Kidney (tissue), 10 donors: ENCODE measurements at regions not wholly inside any gene's neighbourhood (a gene's known extent, or its start where the extent isn't known, plus 50 kb on each side); places are given as distances from the start of the nearest gene placed in this dataset.
"Not testable (repeated sequence)": the region's sequence is repeated elsewhere in the genome, so short reads cannot be mapped to it uniquely, and the experiment has no call there.

Experiments used
- DNase-seq, 5 donors: peaks; one replicate each; pipeline ENCODE4 v3.0.0-alpha.2; 2013 to 2020
- FAIRE-seq: peaks from 2 replicates; lab custom pipeline; 2012; peaks lifted over from hg19 to GRCh38; lab: Jason Lieb, UNC
- H3K27ac ChIP-seq, 2 donors: one replicate each; pipeline ENCODE4 v1.7.0; 2013; ENCODE audit warnings: low read depth in 2 of 2, low read length in 2 of 2, inconsistent platforms in 1 of 2
- H3K27me3 ChIP-seq: one replicate; pipeline ENCODE4 v1.7.1; 2013; ENCODE audit warnings: low read length, inconsistent platforms; ENCODE audit not compliant: control insufficient read depth, insufficient read depth
- H3K36me3 ChIP-seq, 3 donors: one replicate each; pipeline versions ENCODE4 v1.7.0 to v1.7.1; 2013; ENCODE audit warnings: low read length in 3 of 3, control low read depth in 1 of 3, inconsistent platforms in 1 of 3; ENCODE audit not compliant: insufficient read depth in 3 of 3, control insufficient read depth in 2 of 3
- H3K4me1 ChIP-seq, 3 donors: one replicate each; pipeline versions ENCODE4 v1.7.0 to v1.7.1; 2013; ENCODE audit warnings: low read length in 3 of 3, inconsistent platforms in 1 of 3, low read depth in 1 of 3; ENCODE audit not compliant: control insufficient read depth in 2 of 3, insufficient read depth in 2 of 3
- H3K4me3 ChIP-seq, 3 donors: one replicate each; pipeline versions ENCODE4 v1.7.0 to v1.8.1; 2013; ENCODE audit warnings: low read length in 3 of 3, control low read depth in 1 of 3, inconsistent platforms in 1 of 3
- H3K9ac ChIP-seq, 3 donors: one replicate each; pipeline versions ENCODE4 v1.7.0 to v1.7.1; 2013; ENCODE audit warnings: low read length in 3 of 3, control low read depth in 1 of 3, inconsistent platforms in 1 of 3
- H3K9me3 ChIP-seq, 3 donors: one replicate each; pipeline versions ENCODE4 v1.7.0 to v1.7.1; 2013; ENCODE audit warnings: low read length in 3 of 3, control low read depth in 1 of 3, inconsistent platforms in 1 of 3; ENCODE audit not compliant: control insufficient read depth in 2 of 3, insufficient read depth in 1 of 3
- intact Hi-C: fragments of 100-400 bp; cut with DNase I; formaldehyde crosslinking; loops from one replicate; pipeline ENCODE4 v1.11.1; 2022
- donor health status: control.
- donor health status: control.
- donor health status: DM: yes; HTN: yes; CAD: no.
- donor health status: Normal renal cell carcinoma (clear cell type).

DNA sequence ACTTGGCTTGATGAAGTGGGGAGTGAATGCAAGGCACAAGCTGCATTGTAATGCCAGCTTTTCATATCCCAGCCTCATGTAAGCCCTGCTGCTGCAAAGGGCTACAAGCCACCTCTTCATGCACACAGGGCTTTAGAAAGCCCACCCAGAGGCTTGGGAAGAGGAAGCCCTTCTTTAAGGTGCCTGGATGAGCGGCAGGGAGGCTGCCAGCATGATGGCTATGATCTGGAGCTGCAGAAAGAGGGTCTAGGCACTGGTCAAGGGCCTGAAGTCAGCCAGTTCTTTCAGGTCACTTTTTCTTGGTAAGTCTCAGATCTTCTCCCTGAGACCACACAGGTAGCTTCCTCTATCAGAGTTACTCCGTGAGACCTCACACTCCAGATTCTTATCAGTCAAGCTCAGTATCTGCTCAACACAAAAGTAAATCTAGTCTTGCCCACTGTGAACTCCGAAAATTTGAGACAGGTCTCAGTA lies 113.3 kb upstream of the SEC22B start:
- H3K9me3 ChIP-seq, DNase-seq, H3K36me3 ChIP-seq, H3K27ac ChIP-seq, H3K9ac ChIP-seq, H3K4me3 ChIP-seq, FAIRE-seq, H3K27me3 ChIP-seq, H3K4me1 ChIP-seq, intact Hi-C loops: not testable (repeated sequence)

DNA sequence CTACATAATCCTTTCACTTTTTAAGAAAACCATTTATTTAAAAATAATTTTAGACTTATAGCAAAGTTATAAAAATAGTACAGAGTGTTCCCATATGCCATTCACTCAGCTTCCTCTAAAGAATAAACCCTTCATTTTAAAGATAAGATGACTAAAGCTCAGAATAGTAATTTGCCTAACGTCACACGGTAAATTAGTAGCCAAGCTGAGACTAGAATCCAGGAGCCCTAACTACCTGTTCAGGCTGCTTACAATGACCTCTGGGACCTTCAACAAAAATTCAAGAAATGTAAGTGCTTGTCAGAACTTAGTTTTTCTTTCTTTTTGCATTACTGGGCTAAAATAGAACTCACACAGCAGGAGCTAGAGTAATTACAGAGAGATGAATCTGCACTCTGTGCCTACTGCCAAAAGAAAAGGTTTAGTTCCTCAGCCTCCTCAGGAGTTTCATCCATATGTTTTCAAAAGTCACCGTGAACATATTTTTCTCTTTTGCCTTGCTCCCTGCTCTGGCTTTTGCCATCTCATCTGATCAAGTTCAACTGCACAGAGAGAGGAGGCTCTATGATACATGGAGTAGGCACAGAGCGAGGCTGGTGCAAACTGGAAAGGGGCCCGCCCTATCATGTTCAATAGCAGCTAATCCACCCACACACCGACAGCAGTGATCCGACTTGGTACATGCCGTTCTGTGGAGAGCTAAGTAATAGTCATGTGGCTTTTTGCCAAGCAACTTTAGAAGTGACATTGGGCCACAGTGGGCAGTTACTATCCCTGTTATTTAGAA lies 112.7 kb upstream of the SEC22B start:
- FAIRE-seq, H3K9me3 ChIP-seq: not testable (repeated sequence)

DNA sequence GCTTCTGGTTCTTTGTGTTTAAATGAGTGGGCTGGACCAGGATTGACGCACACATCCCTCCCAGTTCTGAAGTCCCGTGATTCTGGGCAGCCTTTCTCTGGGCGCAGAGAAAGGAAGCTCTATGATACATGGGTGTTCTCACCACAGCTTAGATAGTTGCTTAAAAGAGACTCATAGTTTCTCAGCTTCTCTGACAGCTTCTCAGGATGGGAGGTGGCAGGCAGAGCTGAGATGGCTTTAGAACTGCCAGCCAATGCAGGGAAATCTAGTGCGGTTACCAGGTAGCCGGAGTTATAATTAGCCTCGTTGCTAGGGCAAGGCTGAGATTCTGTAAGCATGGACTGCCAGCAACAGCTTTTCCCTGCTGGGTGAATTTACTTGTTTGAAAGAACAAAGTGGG lies 111.8 kb upstream of the SEC22B start:
- DNase-seq, H3K4me3 ChIP-seq, intact Hi-C loops, H3K27me3 ChIP-seq, H3K27ac ChIP-seq, H3K9ac ChIP-seq, FAIRE-seq, H3K4me1 ChIP-seq, H3K36me3 ChIP-seq, H3K9me3 ChIP-seq: not testable (repeated sequence)

More for the DNA sequence above, 112.7 kb upstream of the SEC22B start:
- H3K4me3 ChIP-seq, H3K36me3 ChIP-seq, DNase-seq, intact Hi-C loops, H3K27ac ChIP-seq, H3K9ac ChIP-seq, H3K27me3 ChIP-seq, H3K4me1 ChIP-seq: not testable (repeated sequence)

DNA sequence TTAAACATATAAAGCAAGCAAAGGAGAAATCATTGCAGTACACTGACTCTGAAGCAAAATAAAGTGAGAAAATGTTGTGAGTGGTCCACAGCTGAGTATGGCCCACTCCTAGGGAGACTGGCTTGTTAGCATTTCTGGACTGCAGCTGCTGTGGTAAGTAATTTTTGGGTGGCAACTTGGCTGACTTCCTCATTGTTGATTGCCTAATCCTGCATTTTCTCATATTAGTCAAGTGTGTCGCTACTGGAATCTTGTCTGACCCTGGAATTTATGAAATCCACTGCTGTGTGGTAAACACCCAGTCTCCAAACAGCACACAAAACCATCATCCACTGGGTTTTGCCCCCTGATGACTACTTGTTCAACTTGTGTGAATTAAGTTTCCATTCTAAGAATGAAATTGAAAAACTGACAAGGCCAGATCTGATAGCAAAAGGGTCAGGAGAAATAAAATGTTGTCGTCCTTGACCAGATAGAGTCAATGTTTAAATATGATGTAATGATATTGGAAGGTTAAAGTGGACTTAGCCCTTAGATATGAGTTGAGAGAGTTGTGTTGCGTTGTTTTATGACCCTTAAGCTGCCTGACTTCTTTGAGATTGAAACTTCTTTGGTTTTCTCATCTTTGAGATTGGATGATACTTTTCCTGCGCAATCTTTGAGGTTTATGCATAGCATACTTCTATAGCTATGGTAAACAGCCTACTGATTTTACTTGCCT lies 106.6 kb upstream of the SEC22B start:
- DNase-seq, intact Hi-C loops, H3K9me3 ChIP-seq, H3K4me1 ChIP-seq, H3K27ac ChIP-seq, H3K27me3 ChIP-seq, H3K9ac ChIP-seq, FAIRE-seq, H3K4me3 ChIP-seq, H3K36me3 ChIP-seq: not testable (repeated sequence)

DNA sequence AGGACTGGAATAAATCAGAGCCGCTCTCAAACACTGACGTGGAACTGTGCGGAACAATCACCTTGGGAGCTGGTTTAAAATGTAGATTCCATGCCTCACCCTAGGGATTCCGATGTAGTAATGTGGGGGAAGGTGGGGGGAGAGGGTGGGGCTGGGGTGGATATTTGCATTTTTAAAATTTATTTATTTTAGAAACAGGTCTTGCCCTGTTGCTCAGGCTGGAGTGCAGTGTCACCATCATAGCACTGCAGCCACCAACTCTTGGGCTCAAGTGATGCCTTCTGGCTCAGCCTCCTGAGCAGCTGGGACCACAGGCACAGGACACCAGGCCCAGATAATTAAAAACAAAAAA lies 101.9 kb upstream of the SEC22B start:
- DNase-seq, H3K36me3 ChIP-seq, FAIRE-seq, H3K4me3 ChIP-seq, H3K9ac ChIP-seq, intact Hi-C loops, H3K27ac ChIP-seq, H3K4me1 ChIP-seq, H3K9me3 ChIP-seq, H3K27me3 ChIP-seq: not testable (repeated sequence)

DNA sequence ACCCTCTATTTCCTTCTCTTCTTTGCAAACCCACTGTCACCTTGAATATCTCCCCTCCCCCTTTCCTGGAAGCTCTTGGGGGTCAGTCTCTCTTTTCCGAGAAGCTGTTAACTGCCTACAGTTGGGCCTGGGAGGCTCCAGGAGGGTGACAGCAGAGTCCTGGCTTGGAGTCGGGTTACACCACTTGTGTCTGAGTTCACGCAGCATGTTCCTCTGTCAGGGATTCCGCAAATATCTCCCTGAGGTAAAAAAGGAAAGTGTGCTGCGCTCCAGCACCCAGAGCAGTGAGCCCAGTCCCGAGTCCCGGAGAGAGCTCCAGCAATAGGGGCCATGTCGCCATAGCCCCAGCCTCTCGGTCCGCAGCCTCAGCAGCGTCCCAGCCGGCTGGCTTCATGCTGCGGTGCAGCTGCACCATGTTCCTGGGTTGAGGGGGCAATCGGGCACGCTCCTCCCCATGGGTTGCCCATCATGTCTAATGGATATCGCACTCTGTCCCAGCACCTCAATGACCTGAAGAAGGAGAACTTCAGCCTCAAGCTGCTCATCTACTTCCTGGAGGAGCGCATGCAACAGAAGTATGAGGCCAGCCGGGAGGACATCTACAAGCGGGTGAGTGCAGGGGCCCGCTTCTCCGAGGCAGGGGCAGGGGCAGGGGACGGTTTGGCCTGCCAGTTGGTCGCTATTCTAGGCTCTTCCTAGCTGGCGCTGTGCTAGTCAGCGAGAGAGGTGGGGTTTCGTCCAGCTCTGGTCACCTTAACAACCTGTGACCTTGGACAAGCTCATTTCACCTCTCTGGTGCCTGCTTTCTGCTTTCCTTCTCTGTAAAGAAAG lies 101.3 kb upstream of the SEC22B start:
- H3K9ac ChIP-seq, H3K36me3 ChIP-seq, FAIRE-seq, H3K4me1 ChIP-seq, H3K4me3 ChIP-seq, DNase-seq, H3K9me3 ChIP-seq, intact Hi-C loops, H3K27me3 ChIP-seq, H3K27ac ChIP-seq: not testable (repeated sequence)

DNA sequence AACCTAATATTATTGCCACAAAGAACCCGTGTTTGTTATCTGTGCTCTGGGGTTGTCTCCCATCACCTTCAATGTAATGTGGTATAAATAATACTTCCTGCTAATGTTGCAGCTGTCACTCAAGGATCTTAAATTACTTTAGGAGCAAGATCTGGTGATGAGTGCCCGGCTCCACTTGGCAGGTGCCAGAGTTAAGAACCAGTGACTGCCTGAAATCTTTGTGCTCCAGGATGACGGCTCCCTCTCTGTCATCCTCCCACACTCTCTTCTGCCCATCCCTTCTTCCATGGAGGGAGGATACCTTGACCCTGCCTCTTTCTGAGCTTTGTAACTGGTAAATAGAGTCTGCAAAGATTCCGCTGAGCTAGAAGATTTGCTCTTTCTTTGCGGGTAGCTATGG lies 100.4 kb upstream of the SEC22B start:
- H3K27me3 ChIP-seq, H3K27ac ChIP-seq, H3K9ac ChIP-seq, DNase-seq, H3K36me3 ChIP-seq, intact Hi-C loops, H3K4me1 ChIP-seq, H3K4me3 ChIP-seq, H3K9me3 ChIP-seq, FAIRE-seq: not testable (repeated sequence)

DNA sequence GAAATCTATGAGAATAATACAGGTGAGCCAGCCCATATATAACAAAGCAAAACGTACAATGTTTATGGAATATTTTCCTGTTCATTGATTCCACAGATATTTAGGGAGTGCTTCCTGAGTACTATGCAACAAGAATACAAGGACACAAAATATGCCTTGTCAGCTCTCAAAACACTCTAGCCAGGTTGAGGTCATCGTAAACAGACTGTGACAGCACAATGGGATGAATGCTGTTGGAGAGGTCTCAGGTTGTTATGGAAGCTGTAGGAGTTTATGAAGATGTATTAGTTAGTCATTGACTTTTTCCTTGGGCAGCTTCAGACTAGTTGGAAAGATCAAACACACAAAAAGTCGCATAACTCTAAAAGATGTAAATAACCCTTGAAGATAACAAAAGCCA lies 98.1 kb upstream of the SEC22B start:
- H3K4me1 ChIP-seq, H3K27me3 ChIP-seq, DNase-seq, intact Hi-C loops, H3K9ac ChIP-seq, H3K36me3 ChIP-seq, H3K9me3 ChIP-seq, H3K27ac ChIP-seq, FAIRE-seq, H3K4me3 ChIP-seq: not testable (repeated sequence)
